Ovary (tissue), 3 donors: ENCODE measurements at regions not wholly inside any gene's neighbourhood (a gene's known extent, or its start where the extent isn't known, plus 50 kb on each side); places are given as distances from the start of the nearest gene placed in this dataset.

Experiments used
- POLR2A ChIP-seq: fragments of 450-650 bp; IDR thresholded peaks from one replicate; pipeline ENCODE4 v1.6.1; 2017; ENCODE audit warnings: antibody characterized with exemption, mild to moderate bottlenecking, moderate library complexity
- TF ChIP-seq, protein P1 (sequence below), 3 donors: fragments of 450-650 bp in 2 of 3; fragments of 200-600 bp in 1 of 3; IDR thresholded peaks; one replicate each; pipeline versions ENCODE4 v1.5.1 to v1.8.0; 2016 to 2022; ENCODE audit warnings: antibody characterized with exemption in 3 of 3, mild to moderate bottlenecking in 1 of 3
- donor health status: DM: no; HTN: no; CAD: no.

GRCh38 chr3:84175449-84175848 is 783.3 kb upstream of the CADM2 start:
- TF ChIP-seq, protein P1, sequence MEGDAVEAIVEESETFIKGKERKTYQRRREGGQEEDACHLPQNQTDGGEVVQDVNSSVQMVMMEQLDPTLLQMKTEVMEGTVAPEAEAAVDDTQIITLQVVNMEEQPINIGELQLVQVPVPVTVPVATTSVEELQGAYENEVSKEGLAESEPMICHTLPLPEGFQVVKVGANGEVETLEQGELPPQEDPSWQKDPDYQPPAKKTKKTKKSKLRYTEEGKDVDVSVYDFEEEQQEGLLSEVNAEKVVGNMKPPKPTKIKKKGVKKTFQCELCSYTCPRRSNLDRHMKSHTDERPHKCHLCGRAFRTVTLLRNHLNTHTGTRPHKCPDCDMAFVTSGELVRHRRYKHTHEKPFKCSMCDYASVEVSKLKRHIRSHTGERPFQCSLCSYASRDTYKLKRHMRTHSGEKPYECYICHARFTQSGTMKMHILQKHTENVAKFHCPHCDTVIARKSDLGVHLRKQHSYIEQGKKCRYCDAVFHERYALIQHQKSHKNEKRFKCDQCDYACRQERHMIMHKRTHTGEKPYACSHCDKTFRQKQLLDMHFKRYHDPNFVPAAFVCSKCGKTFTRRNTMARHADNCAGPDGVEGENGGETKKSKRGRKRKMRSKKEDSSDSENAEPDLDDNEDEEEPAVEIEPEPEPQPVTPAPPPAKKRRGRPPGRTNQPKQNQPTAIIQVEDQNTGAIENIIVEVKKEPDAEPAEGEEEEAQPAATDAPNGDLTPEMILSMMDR (IDR thresholded peaks at IDR 0.05) = no peak
- TF ChIP-seq POLR2A = no peak
